ENCODE measurements at regions not wholly inside any gene's neighbourhood (a gene's known extent, or its start where the extent isn't known, plus 50 kb on each side); places are given as distances from the start of the nearest gene placed in this dataset.

DNA sequence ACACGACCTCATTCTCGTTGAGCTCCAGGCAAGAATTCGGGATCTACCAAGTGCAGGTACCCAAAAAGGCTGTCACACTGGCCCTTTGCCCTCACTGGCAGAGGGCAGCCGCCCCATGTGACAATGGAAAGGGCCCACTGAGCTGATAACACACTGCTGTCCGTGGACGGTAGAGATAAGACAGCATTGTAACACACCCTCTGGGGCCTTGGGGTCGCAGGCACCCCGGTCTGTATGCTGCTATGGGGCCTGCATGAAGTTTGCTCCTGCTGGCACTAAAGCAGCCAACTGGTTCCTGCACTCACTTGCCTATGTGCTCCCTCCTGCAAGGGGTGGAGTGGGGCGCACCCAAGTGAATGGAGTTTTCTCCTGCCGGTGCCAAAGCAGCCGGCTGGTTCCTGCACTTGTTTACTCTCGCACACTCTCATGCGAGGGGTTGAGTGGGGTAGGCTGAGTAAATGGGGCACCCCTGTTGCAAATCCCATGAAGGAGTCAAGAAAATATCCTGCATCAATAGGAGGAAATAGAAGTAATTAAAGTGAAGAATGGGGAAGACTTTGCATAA lies 477.9 kb downstream of the ATP23 start:
- no peak for ATAC-seq (ENCODE audit: insufficient read depth, low FRiP score)
- no peaks in the 10 kb centered on the region for H3K36me3 ChIP-seq (ENCODE audit: control insufficient read depth in 4 of 4, insufficient read depth in 4 of 4, low read length in 4 of 4)
- no peak for DNase-seq
- no peaks in the 10 kb centered on the region for H3K27me3 ChIP-seq (ENCODE audit: control insufficient read depth in 3 of 3, insufficient read depth in 3 of 3, low read length in 2 of 3)
- no peak overlapping the region for H3K4me3 ChIP-seq
- TF ChIP-seq, protein P1, sequence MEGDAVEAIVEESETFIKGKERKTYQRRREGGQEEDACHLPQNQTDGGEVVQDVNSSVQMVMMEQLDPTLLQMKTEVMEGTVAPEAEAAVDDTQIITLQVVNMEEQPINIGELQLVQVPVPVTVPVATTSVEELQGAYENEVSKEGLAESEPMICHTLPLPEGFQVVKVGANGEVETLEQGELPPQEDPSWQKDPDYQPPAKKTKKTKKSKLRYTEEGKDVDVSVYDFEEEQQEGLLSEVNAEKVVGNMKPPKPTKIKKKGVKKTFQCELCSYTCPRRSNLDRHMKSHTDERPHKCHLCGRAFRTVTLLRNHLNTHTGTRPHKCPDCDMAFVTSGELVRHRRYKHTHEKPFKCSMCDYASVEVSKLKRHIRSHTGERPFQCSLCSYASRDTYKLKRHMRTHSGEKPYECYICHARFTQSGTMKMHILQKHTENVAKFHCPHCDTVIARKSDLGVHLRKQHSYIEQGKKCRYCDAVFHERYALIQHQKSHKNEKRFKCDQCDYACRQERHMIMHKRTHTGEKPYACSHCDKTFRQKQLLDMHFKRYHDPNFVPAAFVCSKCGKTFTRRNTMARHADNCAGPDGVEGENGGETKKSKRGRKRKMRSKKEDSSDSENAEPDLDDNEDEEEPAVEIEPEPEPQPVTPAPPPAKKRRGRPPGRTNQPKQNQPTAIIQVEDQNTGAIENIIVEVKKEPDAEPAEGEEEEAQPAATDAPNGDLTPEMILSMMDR (IDR thresholded peaks at IDR 0.05; ENCODE audit: control extremely low read depth, extremely low read depth): no peak
- no peak overlapping the region for H3K27ac ChIP-seq (ENCODE audit: low read depth in 1 of 2, low read length in 1 of 2)
- no peak overlapping the region for H3K9ac ChIP-seq (ENCODE audit: insufficient read depth in 1 of 2, low read length in 2 of 2)
- 80 to 89% methylated on average over 13 of the region's 13 CpGs for WGBS, 2 donors
- peaks cover 0 to under 1% (median 0%) of the 10 kb centered on the region in 5 donors for H3K4me1 ChIP-seq (ENCODE audit: control insufficient read depth in 5 of 5, insufficient read depth in 5 of 5, low read length in 5 of 5)
- peaks cover 0 to 2% (median 0%) of the 10 kb centered on the region in 4 donors for H3K9me3 ChIP-seq (ENCODE audit: control insufficient read depth in 4 of 4, insufficient read depth in 3 of 4, low read length in 3 of 4)

DNA sequence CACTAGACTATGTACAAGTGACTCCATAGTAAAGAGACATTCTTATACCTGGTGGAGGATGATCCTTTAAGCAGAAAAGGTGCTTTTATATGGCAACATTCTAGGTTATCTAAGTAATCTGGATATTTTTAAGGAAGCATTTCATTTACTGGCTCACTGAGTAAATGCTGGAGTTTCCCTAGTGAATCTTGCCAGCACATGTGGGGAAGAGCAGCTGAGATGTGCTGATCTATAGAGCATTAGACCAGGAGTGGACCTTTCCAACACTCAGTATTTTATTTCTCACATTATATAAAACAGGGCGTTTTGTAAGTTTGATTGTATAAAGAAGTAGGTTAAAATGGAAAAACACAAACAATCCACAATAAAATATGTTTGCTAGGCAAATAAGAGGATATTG lies 478.5 kb downstream of the ATP23 start:
- Histone ChIP-seq H3K9me3 (ENCODE audit: control insufficient read depth in 4 of 4, insufficient read depth in 3 of 4, low read length in 3 of 4) (peaks cover 0 to 2% (median 0%) of the 10 kb centered on the region in 4 donors), H3K27me3 (ENCODE audit: control insufficient read depth in 3 of 3, insufficient read depth in 3 of 3, low read length in 2 of 3) (no peaks in the 10 kb centered on the region), H3K4me1 (ENCODE audit: control insufficient read depth in 5 of 5, insufficient read depth in 5 of 5, low read length in 5 of 5) (peaks cover 0 to 5% (median 0%) of the 10 kb centered on the region in 5 donors), H3K9ac (ENCODE audit: insufficient read depth in 1 of 2, low read length in 2 of 2) (no peak overlapping the region), H3K36me3 (ENCODE audit: control insufficient read depth in 4 of 4, insufficient read depth in 4 of 4, low read length in 4 of 4) (no peaks in the 10 kb centered on the region), H3K27ac (ENCODE audit: low read depth in 1 of 2, low read length in 1 of 2) (no peak overlapping the region), H3K4me3 (no peak overlapping the region)
- TF ChIP-seq, protein P1 (IDR thresholded peaks at IDR 0.05; ENCODE audit: control extremely low read depth, extremely low read depth): no peak
- no peak for DNase-seq
- 65 to 73% methylated on average over 1 of the region's 1 CpG for WGBS, 2 donors
- no peak for ATAC-seq (ENCODE audit: insufficient read depth, low FRiP score)

DNA sequence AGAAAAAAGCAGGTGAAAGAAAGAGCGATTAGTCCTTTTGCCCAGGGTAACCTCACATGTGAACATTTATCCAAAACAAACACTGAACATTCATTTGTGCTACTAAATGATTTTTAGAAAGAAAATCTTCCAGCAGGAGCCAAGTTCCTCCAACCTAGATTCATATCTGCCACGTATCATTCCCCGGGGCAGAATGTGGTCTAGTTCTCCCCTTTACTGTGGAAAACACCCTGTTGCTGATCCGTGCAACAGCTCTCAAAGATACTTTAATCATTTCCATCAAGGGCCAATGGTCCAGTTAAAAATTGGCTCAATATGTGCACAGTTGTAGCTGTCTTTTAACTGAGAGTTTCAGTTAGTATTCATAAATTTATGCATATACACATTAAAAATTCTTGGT lies 479.1 kb downstream of the ATP23 start:
- no peak overlapping the region for H3K9ac ChIP-seq (ENCODE audit: insufficient read depth in 1 of 2, low read length in 2 of 2)

More for the DNA sequence above, 479.1 kb downstream of the ATP23 start:
- WGBS, 2 donors: 58 to 75% methylated on average over 4 of the region's 4 CpGs
- no peak for DNase-seq
- H3K9me3 ChIP-seq (ENCODE audit: control insufficient read depth in 4 of 4, insufficient read depth in 3 of 4, low read length in 3 of 4): peaks cover 0 to 2% (median 0%) of the 10 kb centered on the region in 4 donors
- no peaks in the 10 kb centered on the region for H3K27me3 ChIP-seq (ENCODE audit: control insufficient read depth in 3 of 3, insufficient read depth in 3 of 3, low read length in 2 of 3)
- H3K27ac ChIP-seq (ENCODE audit: low read depth in 1 of 2, low read length in 1 of 2): no peak overlapping the region
- ATAC-seq (ENCODE audit: insufficient read depth, low FRiP score): no peak
- peaks cover 0 to 11% (median 1%) of the 10 kb centered on the region in 5 donors for H3K4me1 ChIP-seq (ENCODE audit: control insufficient read depth in 5 of 5, insufficient read depth in 5 of 5, low read length in 5 of 5)
- TF ChIP-seq, protein P1 (IDR thresholded peaks at IDR 0.05; ENCODE audit: control extremely low read depth, extremely low read depth): no peak
- H3K36me3 ChIP-seq (ENCODE audit: control insufficient read depth in 4 of 4, insufficient read depth in 4 of 4, low read length in 4 of 4): no peaks in the 10 kb centered on the region
- H3K4me3 ChIP-seq: no peak overlapping the region

Data from lung (tissue), 11 donors.